SK-N-SH (cell line): ENCODE measurements at regions not wholly inside any gene's neighbourhood (a gene's known extent, or its start where the extent isn't known, plus 50 kb on each side); places are given as distances from the start of the nearest gene placed in this dataset.

Experiments
- CTCF ChIP-seq: fragments of 200-600 bp; sonication (generic); IDR thresholded peaks from 2 replicates; pipeline ENCODE4 v1.6.1; 2017; ENCODE audit warnings: antibody characterized with exemption, mild to moderate bottlenecking, moderate library complexity
- FOSL2 ChIP-seq: IDR thresholded peaks from 2 replicates; pipeline ENCODE4 v1.4.0; 2012; ENCODE audit warnings: low read depth, mild to moderate bottlenecking, moderate library complexity, borderline replicate concordance
- JUND ChIP-seq: IDR thresholded peaks from 2 replicates; pipeline ENCODE4 v1.4.0; 2012
- MAX ChIP-seq: IDR thresholded peaks from 2 replicates; pipeline ENCODE4 v1.4.0; 2012; ENCODE audit warnings: low read depth
- RAD21 ChIP-seq: IDR thresholded peaks from 2 replicates; pipeline ENCODE4 v1.6.1; 2012; ENCODE audit warnings: mild to moderate bottlenecking, low read length
- RCOR1 ChIP-seq: fragments of 150-350 bp; IDR thresholded peaks from 2 replicates; pipeline ENCODE4 v1.6.1; 2017; ENCODE audit warnings: antibody characterized with exemption, low read length
- SIN3A ChIP-seq: IDR thresholded peaks from 2 replicates; pipeline ENCODE4 v1.6.1; 2012; ENCODE audit warnings: low read depth, mild to moderate bottlenecking, low read length, moderate library complexity, borderline replicate concordance
- TAF1 ChIP-seq: IDR thresholded peaks from 2 replicates; pipeline ENCODE4 v1.6.1; 2012; ENCODE audit warnings: low read depth, mild to moderate bottlenecking, low read length, moderate library complexity, borderline replicate concordance
- USF2 ChIP-seq: fragments of 150-350 bp; IDR thresholded peaks from 2 replicates; pipeline ENCODE4 v1.6.1; 2017; ENCODE audit warnings: antibody characterized with exemption, low read length, low read depth, borderline replicate concordance
- YY1 ChIP-seq: IDR thresholded peaks from 2 replicates; pipeline ENCODE4 v1.4.0; 2012; ENCODE audit warnings: low read depth, mild to moderate bottlenecking
- ZBTB33 ChIP-seq: IDR thresholded peaks from 2 replicates; pipeline ENCODE4 v1.4.0; 2012; ENCODE audit warnings: low read depth, borderline replicate concordance

GRCh38 chr1:103461161-103462105 lies 64.1 kb upstream of the RNPC3 start:
- TF ChIP-seq JUND (no peak), RAD21 (peak; percentile 85), CTCF (peak; percentile 85), MAX (no peak), YY1 (no peak), RCOR1 (no peak), FOSL2 (no peak), USF2 (no peak), SIN3A (no peak), TAF1 (no peak), ZBTB33 (no peak)
